ENCODE measurements at regions not wholly inside any gene's neighbourhood (a gene's known extent, or its start where the extent isn't known, plus 50 kb on each side); places are given as distances from the start of the nearest gene placed in this dataset.
"Not testable (repeated sequence)": the region's sequence is repeated elsewhere in the genome, so short reads cannot be mapped to it uniquely, and the experiment has no call there.

DNA sequence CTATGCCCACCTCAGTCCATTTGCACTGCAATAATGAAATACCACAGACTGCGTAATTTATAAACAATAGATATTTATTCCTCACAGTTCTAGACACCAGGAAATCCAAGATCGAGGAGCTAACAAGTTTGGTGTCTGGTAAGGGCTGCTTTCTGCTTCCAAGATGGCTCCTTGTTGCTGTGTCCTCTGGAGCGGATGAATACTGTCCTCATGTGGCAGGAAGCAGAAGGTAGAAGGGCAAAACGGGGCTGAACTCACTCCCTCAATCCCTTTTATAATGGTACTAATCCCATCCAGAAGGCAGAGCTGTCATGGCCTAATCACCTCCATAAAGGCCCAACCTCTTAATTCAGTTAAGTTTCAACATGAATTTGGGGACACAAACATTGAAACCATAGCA is 75.3 kb downstream of the P2RY1 start:
- TF ChIP-seq, protein P1, sequence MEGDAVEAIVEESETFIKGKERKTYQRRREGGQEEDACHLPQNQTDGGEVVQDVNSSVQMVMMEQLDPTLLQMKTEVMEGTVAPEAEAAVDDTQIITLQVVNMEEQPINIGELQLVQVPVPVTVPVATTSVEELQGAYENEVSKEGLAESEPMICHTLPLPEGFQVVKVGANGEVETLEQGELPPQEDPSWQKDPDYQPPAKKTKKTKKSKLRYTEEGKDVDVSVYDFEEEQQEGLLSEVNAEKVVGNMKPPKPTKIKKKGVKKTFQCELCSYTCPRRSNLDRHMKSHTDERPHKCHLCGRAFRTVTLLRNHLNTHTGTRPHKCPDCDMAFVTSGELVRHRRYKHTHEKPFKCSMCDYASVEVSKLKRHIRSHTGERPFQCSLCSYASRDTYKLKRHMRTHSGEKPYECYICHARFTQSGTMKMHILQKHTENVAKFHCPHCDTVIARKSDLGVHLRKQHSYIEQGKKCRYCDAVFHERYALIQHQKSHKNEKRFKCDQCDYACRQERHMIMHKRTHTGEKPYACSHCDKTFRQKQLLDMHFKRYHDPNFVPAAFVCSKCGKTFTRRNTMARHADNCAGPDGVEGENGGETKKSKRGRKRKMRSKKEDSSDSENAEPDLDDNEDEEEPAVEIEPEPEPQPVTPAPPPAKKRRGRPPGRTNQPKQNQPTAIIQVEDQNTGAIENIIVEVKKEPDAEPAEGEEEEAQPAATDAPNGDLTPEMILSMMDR (conservative IDR thresholded peaks at IDR 0.05; ENCODE audit: low read depth, low read length) = peak; percentile 15
- peak; percentile 10 for DNase-seq (ENCODE audit: low read depth)
- no peak overlapping the region for H3K4me3 ChIP-seq (ENCODE audit: low read depth, low read length)

GRCh38 chr3:152910966-152911365 is 76.0 kb downstream of the P2RY1 start:
- H3K4me3 ChIP-seq (ENCODE audit: low read depth, low read length) = no peak overlapping the region
- TF ChIP-seq, protein P1 (conservative IDR thresholded peaks at IDR 0.05; ENCODE audit: low read depth, low read length) = no peak
- no peak for DNase-seq (ENCODE audit: low read depth)

DNA sequence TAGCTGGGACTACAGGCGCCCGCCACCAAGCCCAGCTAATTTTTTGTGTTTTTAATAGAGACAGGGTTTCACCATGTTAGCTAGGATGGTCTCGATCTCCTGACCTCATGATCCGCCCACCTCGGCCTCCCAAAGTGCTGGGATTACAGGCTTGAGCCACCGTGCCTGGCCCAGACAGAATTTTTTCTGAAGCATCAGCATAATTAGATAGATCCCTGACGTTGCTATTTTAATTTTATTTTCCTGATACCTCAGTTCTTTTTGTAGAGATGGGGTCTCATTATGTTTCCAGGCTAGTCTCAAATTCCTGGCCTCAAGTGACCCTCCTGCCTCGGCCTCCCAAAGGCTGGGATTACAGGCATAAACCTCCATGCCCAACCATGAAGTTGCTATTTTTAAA is 79.8 kb downstream of the P2RY1 start:
- H3K4me3 ChIP-seq (ENCODE audit: low read depth, low read length); DNase-seq (ENCODE audit: low read depth): not testable (repeated sequence)

- no peak overlapping the region for H3K4me3 ChIP-seq (ENCODE audit: low read depth, low read length)
- no peak for DNase-seq (ENCODE audit: low read depth)
- TF ChIP-seq, protein P1 (conservative IDR thresholded peaks at IDR 0.05; ENCODE audit: low read depth, low read length) = no peak
Measured at GRCh38 chr3:152915695-152916094, 80.8 kb downstream of the P2RY1 start.

- TF ChIP-seq, protein P1 (conservative IDR thresholded peaks at IDR 0.05; ENCODE audit: low read depth, low read length) = no peak
- DNase-seq (ENCODE audit: low read depth) = no peak
- no peak overlapping the region for H3K4me3 ChIP-seq (ENCODE audit: low read depth, low read length)
Measured at GRCh38 chr3:152916753-152917279, 81.9 kb downstream of the P2RY1 start.

- H3K4me3 ChIP-seq (ENCODE audit: low read depth, low read length) = no peak overlapping the region
- TF ChIP-seq, protein P1 (conservative IDR thresholded peaks at IDR 0.05; ENCODE audit: low read depth, low read length) = no peak
- no peak for DNase-seq (ENCODE audit: low read depth)
Measured at GRCh38 chr3:152921351-152921750, 86.4 kb downstream of the P2RY1 start.

DNA sequence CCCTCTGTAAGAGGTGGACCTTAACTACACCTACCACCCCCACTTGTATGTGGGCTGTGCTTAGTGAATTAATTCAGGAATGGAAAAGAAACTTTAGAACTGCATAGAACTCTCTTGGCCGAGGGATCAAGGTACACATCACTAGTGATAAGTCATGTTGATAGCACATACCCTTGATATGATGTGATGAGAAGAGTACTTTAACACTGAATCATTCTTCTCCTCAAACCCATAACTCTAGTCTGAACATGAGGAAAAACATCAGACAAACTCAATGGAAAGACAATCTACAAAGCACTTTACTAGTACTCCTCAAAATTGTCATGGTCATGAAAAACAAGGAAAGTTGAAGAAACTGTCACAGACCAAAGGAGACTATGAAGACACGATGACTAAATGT is 87.6 kb downstream of the P2RY1 start:
- no peak overlapping the region for H3K4me3 ChIP-seq (ENCODE audit: low read depth, low read length)
- TF ChIP-seq, protein P1 (conservative IDR thresholded peaks at IDR 0.05; ENCODE audit: low read depth, low read length) = no peak
- DNase-seq (ENCODE audit: low read depth) = no peak

Data from choroid plexus epithelial cell (primary cell).